HG03280 (cell line): ENCODE measurements at regions not wholly inside any gene's neighbourhood (a gene's known extent, or its start where the extent isn't known, plus 50 kb on each side); places are given as distances from the start of the nearest gene placed in this dataset.
"Not testable (repeated sequence)": the region's sequence is repeated elsewhere in the genome, so short reads cannot be mapped to it uniquely, and the experiment has no call there.

Source experiments
- ATAC-seq: cut with Tn5 transposase; IDR thresholded peaks from one replicate; pipeline ENCODE4 v1.9.1; 2021; ENCODE audit warnings: mild to moderate bottlenecking, moderate library complexity; ENCODE audit not compliant: unreplicated experiment

DNA sequence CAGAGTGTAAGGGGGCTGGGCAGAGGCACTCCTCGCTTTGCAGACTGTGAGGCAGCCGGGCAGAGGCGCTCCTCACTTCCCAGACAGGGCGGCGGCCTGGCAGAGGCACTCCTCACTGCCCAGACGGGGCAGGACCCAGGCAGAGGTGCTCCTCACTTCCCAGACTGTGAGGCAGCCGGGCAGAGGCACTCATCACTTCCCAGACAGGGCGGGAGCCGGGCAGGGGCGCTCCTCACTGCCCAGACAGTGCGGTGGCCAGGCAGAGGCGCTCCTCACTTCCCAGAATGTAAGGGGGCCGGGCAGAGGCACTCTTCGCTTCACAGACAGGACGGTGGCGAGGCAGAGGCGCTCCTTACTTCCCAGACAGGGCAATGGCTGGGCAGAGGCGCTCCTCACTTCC lies 442.5 kb downstream of the SPATA31D1 start:
- no peak for ATAC-seq

DNA sequence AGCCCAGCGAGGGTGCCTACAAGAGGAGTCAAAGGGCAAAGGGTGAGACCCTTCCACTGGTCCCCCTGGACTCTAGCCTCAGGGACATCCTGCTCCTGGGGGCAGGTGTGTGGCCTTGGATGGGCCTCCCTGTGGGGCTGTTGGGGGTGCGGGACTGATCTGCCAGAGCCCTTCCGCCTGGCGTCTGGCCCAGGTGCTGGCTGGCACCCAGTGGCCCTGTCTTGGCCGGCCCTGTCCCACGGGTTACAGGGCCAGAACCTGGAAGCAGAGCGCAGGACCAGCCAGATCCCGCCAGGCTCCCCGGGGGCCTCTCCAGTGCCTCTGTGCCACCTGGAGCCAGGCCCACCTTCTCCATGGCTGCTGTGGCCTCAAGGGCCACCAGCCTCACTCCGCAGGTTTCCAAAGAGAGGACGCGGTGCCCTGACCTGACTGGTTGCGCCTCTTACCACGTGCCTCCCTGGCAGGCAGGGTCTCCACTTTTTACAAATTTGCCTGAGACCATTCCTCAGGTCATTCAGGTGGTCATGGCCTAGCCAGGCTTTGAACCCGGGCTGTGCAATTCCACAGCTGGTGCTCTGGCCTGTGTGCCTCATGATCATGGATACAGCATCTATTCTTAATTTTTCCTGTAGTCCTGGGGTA lies 444.8 kb downstream of the SPATA31D1 start:
- ATAC-seq = not testable (repeated sequence)

DNA sequence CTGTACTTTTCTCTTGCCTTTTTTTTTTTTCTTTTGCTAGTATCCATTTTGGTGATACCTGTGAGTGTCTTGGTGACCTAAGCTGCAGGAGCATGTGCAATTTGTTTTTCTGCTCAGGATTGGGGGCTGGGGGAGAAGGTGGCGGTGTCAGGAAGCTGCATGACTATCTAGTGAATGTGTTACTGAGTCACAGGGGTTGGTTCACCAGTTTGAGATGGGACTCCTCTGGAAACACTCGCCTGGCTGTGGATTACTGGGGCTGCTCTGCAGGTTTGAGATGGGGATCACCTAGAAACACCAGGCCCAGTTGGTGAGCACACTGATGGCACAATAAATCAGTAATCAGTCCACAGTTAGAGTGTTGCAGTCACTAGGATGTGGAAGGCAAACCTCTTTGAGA lies 447.9 kb downstream of the SPATA31D1 start:
- ATAC-seq = no peak

DNA sequence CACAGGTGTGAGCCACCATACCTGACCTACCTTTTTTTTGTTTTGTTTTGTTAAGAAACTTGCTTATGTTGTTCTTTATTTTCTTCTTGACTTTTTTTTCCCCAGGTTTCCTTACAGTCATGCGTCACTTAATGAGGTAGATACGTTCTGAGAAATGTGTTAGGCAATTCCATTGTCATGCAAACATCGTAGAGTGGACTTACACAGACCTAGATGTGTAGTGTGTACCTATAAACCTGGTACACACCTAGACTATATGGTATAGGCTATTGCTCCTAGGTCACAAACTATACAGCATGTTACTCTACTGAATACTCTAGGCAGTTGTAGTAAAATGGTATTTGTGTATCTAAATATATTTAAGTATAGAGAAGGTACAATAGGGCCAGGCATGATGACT lies 448.6 kb downstream of the SPATA31D1 start:
- not testable (repeated sequence) for ATAC-seq

DNA sequence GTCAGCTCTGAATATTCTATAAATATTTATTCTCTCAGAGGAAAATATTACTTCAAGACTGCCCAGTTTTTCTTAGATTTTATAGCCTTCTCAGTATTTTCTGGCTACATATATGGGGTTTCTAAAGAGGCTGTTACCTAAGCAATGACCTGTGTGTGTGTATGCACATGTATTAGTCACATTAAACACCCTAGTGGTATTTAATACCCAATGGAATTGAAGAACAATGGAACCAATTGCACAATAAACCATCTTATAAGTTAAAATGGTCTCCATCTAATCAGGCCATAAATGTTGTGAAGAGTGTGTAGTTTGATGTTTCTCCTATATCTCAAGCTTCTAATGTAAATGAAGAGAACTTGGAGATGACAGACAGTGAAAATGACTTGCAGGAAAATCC lies 450.0 kb downstream of the SPATA31D1 start:
- no peak for ATAC-seq

DNA sequence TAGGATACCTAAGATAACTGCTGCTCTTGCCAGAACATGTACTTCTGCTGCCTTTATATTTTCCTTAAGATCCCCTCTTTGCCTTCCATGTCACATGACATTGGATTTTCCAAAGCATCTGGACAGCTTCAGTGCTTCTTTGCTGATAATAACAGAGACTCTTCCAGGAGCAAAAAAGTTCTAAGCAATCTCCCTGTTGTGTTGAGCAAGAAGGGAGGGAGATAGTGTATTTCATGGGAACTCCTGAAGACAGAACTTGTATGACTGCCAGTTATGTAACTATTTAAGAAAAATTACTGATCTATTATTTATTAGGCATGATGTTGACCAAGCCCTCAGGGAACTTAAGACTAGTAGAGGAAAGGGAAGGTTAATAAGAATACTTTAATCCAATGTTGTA lies 454.7 kb downstream of the SPATA31D1 start:
- no peak for ATAC-seq

DNA sequence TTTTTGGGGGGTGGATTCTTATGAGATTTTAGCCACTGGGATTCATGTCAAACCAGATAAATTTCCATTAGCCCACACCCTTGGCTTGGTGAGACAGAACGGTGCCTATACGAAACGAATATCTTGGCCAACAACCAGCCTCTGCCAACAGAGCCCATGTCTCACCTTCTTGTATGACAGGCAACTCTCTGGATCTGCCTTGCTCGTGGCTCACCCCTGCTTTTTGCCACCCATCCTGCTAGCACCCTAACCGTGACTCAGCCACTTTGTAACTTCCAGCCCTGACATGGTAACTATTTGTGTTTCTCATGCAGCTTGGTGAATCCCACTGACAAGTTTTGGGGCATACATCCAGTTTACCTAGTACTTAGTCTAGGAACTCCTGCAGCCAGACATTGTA lies 457.0 kb downstream of the SPATA31D1 start:
- no peak for ATAC-seq

DNA sequence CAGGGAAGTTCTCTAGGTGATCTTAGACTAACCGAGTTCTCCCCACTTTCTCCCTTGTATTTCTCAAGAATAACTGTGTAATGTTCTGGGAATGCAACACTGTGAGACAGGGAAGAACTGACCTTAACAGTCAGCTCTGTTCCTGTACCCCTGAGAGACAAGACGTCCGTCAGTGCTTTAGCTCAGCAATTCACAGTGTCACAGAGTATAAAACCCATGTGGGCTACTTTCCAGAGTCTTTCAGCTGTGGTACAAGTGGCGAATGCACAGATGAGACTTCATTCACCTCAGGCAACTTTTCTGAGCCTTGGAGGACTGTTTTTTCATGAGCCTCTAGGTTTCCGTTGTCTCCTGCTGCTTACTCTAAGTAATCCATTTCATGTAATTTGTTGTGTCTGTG lies 458.8 kb downstream of the SPATA31D1 start:
- no peak for ATAC-seq

DNA sequence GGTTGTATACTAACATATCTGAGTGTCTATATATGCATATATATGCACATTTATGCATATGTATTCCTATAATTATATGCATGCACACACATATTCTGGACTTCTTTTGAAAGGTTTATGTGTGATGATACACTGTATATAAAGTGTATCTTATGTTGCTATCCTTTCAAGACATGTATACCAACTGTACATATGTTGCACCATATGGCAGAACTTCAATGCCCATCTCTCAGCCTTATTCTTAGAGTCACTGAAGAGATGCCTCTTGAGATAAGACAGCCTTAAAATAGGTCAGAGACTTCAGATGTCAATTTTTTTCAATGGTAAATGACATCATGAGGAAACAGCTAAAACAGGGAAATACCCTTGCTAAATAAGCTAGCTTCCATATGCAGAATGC lies 461.4 kb downstream of the SPATA31D1 start:
- no peak for ATAC-seq

DNA sequence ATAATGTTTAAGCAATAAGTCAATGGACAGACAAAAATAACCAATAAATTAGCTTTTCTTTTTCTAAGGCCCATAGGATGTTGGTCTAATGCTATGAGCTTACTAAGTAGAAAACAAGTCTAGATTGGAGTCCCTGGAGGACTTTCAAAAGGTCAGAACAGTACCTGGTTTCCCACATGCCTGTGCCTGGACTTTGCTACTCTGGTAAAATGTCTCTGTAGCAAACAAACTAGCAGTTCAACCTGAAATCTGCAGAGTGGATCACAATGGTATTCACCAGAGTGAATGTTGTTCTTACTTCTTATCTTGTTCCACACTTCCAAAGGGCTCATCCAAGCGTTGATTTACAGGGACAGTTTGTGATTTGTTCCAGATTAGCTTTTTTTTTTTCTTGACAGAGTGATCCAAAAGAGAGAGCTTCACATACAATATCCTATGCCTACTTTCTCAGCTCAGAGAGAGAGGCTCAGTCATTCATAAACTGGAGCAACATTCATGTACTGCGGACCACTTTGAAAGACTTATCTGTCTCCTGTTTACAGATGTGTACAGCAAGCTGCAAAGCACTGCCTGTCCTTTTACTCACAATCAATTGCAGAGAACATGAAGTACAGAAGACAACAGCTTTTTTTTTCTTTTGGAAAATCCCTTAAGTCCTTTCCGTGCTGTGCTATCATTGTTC lies 466.1 kb downstream of the SPATA31D1 start:
- ATAC-seq = no peak

DNA sequence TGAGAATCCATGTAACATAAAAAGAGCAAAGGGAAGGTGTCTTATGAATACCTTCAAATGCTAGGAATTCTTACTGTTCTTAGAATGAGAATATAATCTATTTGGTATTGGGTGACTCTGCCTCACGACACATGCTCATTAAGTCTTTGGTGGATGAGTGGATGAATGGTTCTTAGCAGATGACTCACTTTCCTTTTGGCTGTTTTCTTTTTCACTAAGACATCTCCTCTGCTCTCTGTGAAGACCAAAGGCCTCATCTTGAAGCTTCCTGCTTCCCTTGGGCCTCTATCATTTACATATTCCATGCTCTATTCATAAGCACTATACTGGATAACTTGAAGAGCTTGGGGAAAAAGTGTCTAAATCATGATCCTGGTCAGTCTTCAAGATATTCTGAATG lies 468.1 kb downstream of the SPATA31D1 start:
- no peak for ATAC-seq

DNA sequence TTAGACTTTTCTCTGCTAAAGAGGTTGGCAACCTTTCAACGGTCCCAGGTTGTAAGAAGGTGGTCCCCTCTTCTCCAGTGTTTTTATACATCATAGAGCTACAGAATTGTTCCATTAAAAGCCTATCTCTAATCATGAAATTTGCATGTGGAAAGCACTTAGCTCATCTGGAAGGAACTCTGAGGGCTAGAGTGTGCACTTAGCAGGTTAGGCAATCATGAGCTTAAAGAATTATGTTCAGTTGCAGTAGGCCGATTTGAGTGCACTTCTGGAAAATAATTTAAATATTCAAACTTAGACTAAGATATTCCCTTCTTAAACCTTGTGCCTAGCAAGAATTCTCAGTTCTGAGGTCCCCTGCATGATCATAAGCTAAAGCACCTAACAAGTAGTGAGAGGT lies 468.7 kb downstream of the SPATA31D1 start:
- ATAC-seq = no peak

DNA sequence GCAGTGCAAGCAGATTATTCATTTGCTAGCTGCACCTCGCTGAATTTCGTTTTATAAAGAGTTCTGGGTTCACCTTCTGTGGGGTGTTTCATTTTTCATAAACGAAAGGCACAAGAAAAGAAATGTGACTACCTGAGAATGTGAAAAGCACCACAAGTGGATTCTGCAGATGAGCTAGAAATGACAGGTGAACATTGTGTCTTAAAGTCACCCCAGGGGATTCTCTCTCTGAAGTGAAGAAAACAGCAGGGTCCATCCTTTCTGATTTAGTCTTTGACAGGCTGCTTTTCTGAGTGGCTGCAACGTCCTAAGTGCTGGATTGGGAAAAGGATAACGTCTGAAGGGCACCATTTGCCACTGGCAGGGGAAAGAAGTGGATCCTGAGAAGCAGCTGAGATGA lies 469.3 kb downstream of the SPATA31D1 start:
- ATAC-seq = no peak

DNA sequence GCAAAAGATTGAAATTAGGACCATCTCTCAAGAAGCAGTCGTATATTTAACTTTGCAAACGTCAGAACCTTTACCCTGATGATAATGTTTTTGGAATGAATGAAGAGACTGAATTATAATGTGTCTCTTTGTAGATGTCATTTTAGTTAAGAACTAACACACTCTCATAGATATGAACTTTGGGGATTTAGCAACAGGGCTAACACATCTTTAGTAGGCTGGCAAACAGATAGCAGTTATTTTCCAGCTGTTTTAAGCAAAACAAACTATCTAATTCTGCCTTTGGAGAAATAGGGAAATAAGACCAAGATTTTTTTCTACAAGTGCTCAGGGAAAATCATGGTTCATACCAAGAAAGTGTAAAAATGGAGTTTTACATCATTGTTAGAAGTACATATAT lies 469.7 kb downstream of the SPATA31D1 start:
- ATAC-seq = no peak

DNA sequence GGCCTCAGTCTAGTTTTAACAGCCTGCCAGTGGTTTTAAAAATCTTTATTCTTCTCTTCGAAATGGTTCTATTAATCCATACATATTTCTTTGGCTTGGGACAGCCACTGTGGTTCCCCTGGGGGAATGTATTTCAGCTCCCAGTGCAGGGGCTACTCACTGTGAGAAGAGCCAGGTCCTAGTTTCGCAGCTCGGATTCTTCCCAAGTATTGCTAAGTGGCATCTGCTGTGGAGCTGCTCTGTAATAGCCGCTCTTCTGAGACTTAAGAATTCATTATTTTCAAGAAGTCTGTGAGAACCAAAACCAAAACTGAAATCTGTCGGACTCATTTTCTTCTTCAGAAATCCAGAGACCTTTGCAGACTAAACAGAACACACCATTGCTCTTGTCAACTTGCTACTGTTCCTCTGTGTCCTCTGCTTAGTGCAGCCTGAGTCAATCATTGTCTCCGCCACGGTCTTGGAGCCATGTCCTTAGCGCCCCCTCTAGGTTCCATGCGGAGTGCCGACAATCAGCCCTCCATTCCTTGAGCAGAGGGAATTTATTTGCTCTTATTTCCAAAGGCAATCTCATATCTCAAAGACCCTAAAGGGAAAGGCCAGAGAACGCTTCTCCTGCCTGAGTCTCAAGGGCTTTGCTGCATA lies 478.2 kb downstream of the SPATA31D1 start:
- ATAC-seq = no peak

DNA sequence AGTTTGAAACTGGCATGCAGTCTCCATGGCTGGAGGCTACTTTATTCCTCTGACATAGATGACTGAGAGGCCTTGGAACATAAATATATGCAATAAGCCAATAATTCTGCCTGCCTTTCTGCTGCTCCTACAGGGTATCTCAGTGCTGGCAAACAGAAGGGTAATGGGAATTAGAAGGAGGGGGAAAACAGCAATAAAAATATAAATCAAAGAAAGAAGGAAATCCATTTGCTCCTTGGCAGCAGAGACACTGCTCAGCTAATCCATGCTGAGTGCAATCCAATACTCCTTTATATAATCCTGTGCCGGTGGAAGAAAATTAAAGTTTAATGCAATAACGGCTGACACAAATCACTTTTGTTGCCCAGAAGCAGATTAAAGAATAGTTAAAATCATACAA lies 478.9 kb downstream of the SPATA31D1 start:
- no peak for ATAC-seq

DNA sequence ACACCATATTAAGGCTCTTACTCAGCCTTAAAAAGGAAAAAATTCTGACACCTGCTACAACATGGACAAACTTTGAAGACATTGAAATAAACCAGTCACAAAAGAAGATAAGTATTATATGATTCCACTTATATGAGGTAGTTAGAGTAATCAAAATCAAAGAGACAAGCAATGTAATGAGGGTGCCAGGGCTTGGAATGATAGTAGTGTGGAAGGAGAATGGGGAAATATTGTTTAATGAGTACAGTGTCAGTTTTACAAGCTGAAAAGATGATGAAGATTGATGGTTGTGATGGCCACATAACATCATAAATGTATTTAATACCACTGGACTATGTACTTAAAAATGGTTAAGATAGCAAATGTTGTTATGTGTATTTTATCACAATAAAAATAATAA lies 485.7 kb downstream of the SPATA31D1 start:
- ATAC-seq = no peak

DNA sequence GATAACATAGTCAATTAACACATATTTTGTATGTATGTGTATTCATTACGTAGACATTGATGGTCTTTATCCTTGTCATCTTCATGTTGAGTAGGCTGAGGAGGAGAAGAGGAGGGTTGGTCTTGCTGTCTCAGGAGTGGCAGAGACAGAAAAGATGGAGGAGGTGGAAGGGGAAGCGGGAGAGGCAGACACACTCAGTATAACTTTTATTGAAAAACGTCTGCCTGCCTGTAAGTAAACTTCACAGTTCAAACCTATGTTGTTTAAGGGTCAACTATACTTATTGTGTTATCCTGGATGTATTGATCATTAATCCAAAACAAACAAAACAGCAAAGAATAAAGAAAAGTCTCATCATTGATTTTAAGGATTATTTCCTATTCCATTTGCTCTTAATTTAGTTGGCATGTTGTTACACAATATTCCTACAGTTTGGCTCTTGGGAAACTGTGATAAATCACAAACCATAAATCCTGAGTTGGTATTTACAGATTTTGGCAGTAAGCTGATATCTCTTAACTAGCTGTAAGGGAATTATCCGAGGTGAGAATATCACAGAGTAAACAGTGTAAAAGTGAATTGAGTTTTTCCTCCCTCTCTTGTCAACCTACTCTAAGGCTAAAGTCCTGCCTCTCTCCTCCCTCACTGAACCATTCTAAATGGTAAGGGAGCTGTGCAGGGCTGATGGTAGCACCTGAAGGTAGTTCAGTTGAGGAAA lies 487.2 kb downstream of the SPATA31D1 start:
- ATAC-seq = no peak

DNA sequence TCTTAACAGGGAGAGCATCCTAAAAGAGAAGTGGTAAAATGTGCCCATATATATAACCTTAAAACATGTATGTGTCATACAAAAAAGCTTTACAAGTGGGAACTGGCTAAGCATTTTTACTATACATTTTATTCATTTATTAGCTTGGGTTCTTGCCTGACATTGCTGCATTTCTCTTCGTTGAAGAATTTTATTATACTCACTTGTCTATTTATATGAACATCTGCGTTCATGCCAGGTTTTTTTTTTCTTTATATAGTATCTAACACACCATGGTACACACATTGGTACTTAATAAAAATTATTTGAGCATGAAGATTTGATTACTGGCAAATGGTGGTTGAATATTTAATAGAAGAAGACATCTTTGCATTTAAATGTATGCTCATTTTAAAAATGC lies 492.3 kb downstream of the SPATA31D1 start:
- ATAC-seq = no peak

DNA sequence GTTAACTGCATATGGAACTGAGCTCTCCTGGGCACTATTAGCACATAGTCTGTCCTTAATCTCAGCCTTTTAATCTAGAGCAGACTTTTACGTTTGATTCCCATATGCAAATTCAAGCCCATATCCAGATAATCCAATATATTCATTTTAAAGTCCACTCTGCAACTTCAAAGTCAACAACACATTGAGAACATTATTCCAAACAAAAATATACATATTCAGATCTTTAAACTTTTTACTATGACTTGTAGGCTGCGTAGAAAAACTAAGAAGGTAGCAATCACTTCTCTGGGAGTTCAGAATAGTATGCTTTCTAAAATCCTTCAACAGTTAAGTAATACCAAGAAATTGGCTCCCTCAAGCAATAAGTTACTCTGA lies 499.4 kb downstream of the SPATA31D1 start:
- no peak for ATAC-seq

DNA sequence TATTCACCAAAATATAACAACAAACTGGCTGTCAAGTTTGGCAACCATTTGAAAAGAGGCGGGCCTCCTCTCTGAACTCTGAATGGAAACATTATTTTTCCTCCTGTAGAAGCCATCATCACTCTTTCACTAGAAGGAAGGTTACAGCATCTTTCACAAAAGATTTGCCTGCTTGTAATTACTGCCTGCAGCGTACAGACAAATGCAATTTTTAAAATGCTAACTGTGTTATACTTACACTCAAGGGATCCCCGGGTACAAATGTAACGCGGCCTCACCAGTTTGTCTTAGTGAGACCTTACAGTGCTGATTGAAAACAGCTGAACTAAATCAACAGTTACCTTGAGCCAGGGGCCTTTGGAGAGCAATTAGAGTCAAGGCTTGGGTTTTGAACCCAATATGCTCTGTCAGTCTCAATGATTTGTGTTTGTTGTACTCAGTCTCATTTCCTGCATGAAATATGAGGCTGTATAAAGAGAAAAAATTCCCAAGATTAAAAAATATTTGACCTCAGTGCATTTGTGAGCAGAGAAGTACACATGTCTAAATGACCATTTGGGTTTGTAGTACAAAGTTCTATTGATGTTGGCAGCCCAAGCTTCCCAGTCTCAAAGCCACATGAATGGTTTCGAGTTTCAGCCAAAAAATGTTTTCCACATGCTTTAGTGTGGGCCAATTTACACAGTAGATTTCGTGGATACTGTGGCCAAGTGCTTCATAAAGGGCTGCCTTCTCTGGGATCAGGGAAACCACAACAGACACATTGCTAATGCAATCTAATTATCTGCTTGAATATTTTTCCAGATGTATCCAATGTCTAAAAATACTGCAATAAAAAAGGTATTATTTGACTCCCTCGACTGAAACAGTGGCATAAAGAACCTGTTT lies 500.0 kb downstream of the SPATA31D1 start:
- ATAC-seq = no peak
